Panc1 (cell line): ENCODE measurements at regions not wholly inside any gene's neighbourhood (a gene's known extent, or its start where the extent isn't known, plus 50 kb on each side); places are given as distances from the start of the nearest gene placed in this dataset.

Experiments
- ATAC-seq: fragments of 200-7000 bp; cut with Tn5 transposase; 2 replicates; pipeline ENCODE4 v1.9.1; 2020; ENCODE audit warnings: mild to moderate bottlenecking, moderate library complexity
- BruUV-seq: library from RNA; stranded (reverse); fragments of 400-500 nt; replicated peaks from 2 replicates; lab custom pipeline; 2021; lab: Mats Ljungman, UMichigan
- CTCF ChIA-PET: fragments of 300-600 bp; sonication (Branson Sonifier 250); formaldehyde crosslinking; loops from one replicate; lab custom pipeline; 2022; ENCODE audit warnings: antibody characterized with exemption; lab: Charles Lee
- POLR2A ChIA-PET: fragments of 300-600 bp; sonication (Branson Sonifier 250); formaldehyde crosslinking; loops from one replicate; lab custom pipeline; 2022; ENCODE audit warnings: antibody characterized with exemption; lab: Charles Lee
- DNase-seq: peaks from one replicate; pipeline ENCODE4 v3.0.0-alpha.2; 2010; ENCODE audit warnings: low read depth, low spot score
- H3K27ac ChIP-seq: 2 replicates; pipeline ENCODE4 v1.5.1; 2011; ENCODE audit warnings: mild to moderate bottlenecking, low read length, inconsistent platforms
- H3K27me3 ChIP-seq: fragments of 200-500 bp; sonication (Bioruptor generic); 2 replicates; pipeline ENCODE4 v1.6.0; 2014; ENCODE audit warnings: low read length, inconsistent platforms; ENCODE audit not compliant: control insufficient read depth, insufficient read depth
- H3K36me3 ChIP-seq: fragments of 200-500 bp; sonication (Bioruptor generic); 2 replicates; pipeline ENCODE4 v1.5.1; 2014; ENCODE audit warnings: inconsistent platforms, mild to moderate bottlenecking, low read length, moderate library complexity; ENCODE audit not compliant: control insufficient read depth, insufficient read depth
- H3K4me1 ChIP-seq: 2 replicates; pipeline ENCODE4 v1.5.1; 2011; ENCODE audit warnings: inconsistent platforms, mild to moderate bottlenecking, low read length, moderate library complexity; ENCODE audit not compliant: control insufficient read depth, insufficient read depth
- H3K4me3 ChIP-seq, 2 experiments: 2 replicates each; pipeline ENCODE4 v1.5.1; 2011 to 2012; ENCODE audit warnings: low read depth in 2 of 2, low read length in 2 of 2, mild to moderate bottlenecking in 2 of 2, inconsistent platforms in 1 of 2, moderate library complexity in 1 of 2
- H3K9me3 ChIP-seq: fragments of 200-500 bp; sonication (Bioruptor generic); 2 replicates; pipeline ENCODE4 v1.5.1; 2014; ENCODE audit warnings: low read depth, mild to moderate bottlenecking, inconsistent platforms, low read length, moderate library complexity; ENCODE audit not compliant: control insufficient read depth, insufficient read depth
- CTCF ChIP-seq: fragments of 450-650 bp; IDR thresholded peaks from 2 replicates; pipeline ENCODE4 v1.5.1; 2017; ENCODE audit warnings: mild to moderate bottlenecking
- POLR2AphosphoS5 ChIP-seq: IDR thresholded peaks from 2 replicates; pipeline ENCODE4 v1.6.1; 2012; ENCODE audit warnings: mild to moderate bottlenecking, low read depth, low read length, moderate library complexity
- REST ChIP-seq, 2 experiments: IDR thresholded peaks; 2 replicates each; pipeline ENCODE4 v1.6.1; 2011 to 2012; ENCODE audit warnings: low read depth in 2 of 2, control low read depth in 1 of 2, low read length in 1 of 2, mild to moderate bottlenecking in 1 of 2, moderate library complexity in 1 of 2; ENCODE audit not compliant: insufficient read depth in 1 of 2
- SIN3A ChIP-seq: IDR thresholded peaks from 2 replicates; pipeline ENCODE4 v1.6.1; 2012; ENCODE audit warnings: low read depth, mild to moderate bottlenecking, low read length, moderate library complexity, borderline replicate concordance; ENCODE audit not compliant: insufficient read depth
- TCF7L2 ChIP-seq: IDR thresholded peaks from 2 replicates; pipeline ENCODE4 v1.6.1; 2011; ENCODE audit warnings: mild to moderate bottlenecking, low read depth, low read length, inconsistent platforms
- in situ Hi-C: cut with HindIII; loops from 2 replicates; pipeline ENCODE4 v1.10.0; 2016; ENCODE audit warnings: low sequenced_read_pairs, low pct_unique_long_range_greater_than_20kb
- intact Hi-C: fragments of 100-400 bp; cut with micrococcal nuclease; formaldehyde crosslinking; loops from one replicate; pipeline ENCODE4 v1.10.0; 2022; ENCODE audit not compliant: unreplicated experiment

DNA sequence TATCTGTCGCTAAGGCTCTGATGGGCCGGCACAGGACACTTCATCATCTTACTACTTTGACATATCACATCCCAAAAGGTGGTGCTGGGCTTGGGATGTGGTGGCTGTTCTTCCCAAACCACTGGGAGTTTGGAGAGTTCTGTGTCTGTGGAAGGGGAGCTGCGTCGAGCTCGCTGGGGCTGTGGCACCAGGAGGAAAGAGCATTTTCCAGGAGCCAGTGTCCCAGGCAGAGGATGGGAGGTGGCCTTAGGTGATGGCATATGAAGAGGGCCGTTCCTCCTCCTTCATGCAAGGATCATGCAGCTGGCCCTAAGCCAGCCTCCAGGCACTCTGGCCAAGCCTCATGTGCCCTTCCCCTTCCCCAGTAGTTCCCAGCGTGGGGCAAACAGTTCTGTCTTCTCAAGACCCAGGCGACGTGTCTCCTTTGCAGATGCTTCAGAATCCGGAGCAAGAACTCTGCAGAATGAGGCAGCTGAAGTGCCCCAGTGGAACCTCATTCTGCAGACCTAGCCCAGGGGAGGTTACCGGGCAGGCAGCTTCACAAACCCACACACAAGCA lies 89.4 kb upstream of the TNRC6C start:
- ChIA-PET CTCF (no interaction called here), POLR2A (no interaction called here)
- H3K27me3 ChIP-seq = no peaks in the 10 kb centered on the region; the same call in 1 of the 2 replicates

GRCh38 chr17:77869665-77870132 lies 88.8 kb upstream of the TNRC6C start:
- TF ChIP-seq CTCF (no peak), POLR2AphosphoS5 (no peak), REST (IDR thresholded peaks at IDR 0.05; ENCODE audit: insufficient read depth in 1 of 2, low read depth in 2 of 2, low read length in 1 of 2) (no peak), SIN3A (no peak), TCF7L2 (no peak)
- POLR2A ChIA-PET = interaction anchor here (0.5 kb wide), 1 partner anchor 163 kb away, joined by 4 read pairs; no protein-coding TSS in a partner anchor
- in situ Hi-C loops (no loop called here), intact Hi-C loops (no loop called here)
- no peak for ATAC-seq
- no peaks in the 10 kb centered on the region for H3K9me3 ChIP-seq
- DNase-seq = no peak
- BruUV-seq = no TSS peak
- CTCF ChIA-PET = no interaction called here
- no peaks in the 10 kb centered on the region for H3K36me3 ChIP-seq
- H3K4me1 ChIP-seq = no peaks in the 10 kb centered on the region
- H3K27me3 ChIP-seq = no peaks in the 10 kb centered on the region; the same call in 1 of the 2 replicates
- H3K27ac ChIP-seq = no peak overlapping the region
- no peak overlapping the region for H3K4me3 ChIP-seq

More for the DNA sequence above, 89.4 kb upstream of the TNRC6C start:
- Histone ChIP-seq H3K9me3 (no peaks in the 10 kb centered on the region), H3K27ac (no peak overlapping the region), H3K4me3 (no peak overlapping the region), H3K36me3 (no peaks in the 10 kb centered on the region), H3K4me1 (no peaks in the 10 kb centered on the region)
- no peak for DNase-seq
- no peak for ATAC-seq
- intact Hi-C loops (no loop called here), in situ Hi-C loops (no loop called here)
- TF ChIP-seq SIN3A = no peak
- no TSS peak for BruUV-seq

GRCh38 chr17:77872199-77872598 lies 86.3 kb upstream of the TNRC6C start:
- Histone ChIP-seq H3K4me3 (no peak overlapping the region), H3K9me3 (peaks cover 7% of the 10 kb centered on the region; the same call in 1 of the 2 replicates), H3K36me3 (no peaks in the 10 kb centered on the region), H3K27ac (no peak overlapping the region), H3K27me3 (no peaks in the 10 kb centered on the region; the same call in 1 of the 2 replicates), H3K4me1 (no peaks in the 10 kb centered on the region)
- BruUV-seq = no TSS peak
- intact Hi-C loops = no loop called here
- no peak for ATAC-seq
- POLR2A ChIA-PET = no interaction called here
- DNase-seq = no peak
- CTCF ChIA-PET = no interaction called here
- in situ Hi-C loops = no loop called here
- TF ChIP-seq SIN3A (no peak), POLR2AphosphoS5 (no peak), CTCF (no peak), REST (IDR thresholded peaks at IDR 0.05; ENCODE audit: insufficient read depth in 1 of 2, low read depth in 2 of 2, low read length in 1 of 2) (no peak), TCF7L2 (no peak)
